OCI-LY3 (cell line): ENCODE measurements at regions not wholly inside any gene's neighbourhood (a gene's known extent, or its start where the extent isn't known, plus 50 kb on each side); places are given as distances from the start of the nearest gene placed in this dataset.

ENCODE experiments used
- CTCF ChIP-seq: fragments of 200-600, 300-600 bp; sonication (generic); IDR thresholded peaks from 2 replicates; pipeline ENCODE4 v1.5.1; 2014; ENCODE audit warnings: antibody characterized with exemption, low read length, low read depth
- EZH2phosphoT487 ChIP-seq: fragments of 200-600 bp; shearing (Covaris generic); IDR thresholded peaks from 2 replicates; pipeline ENCODE4 v1.6.1; 2018; ENCODE audit warnings: antibody characterized with exemption, mixed run types, low read depth

GRCh38 chr12:126523891-126524290 lies 1458.7 kb downstream of the AACS start:
- no peak for TF ChIP-seq CTCF
- no peak for TF ChIP-seq EZH2phosphoT487
